Aorta (tissue), 5 donors: ENCODE measurements at regions not wholly inside any gene's neighbourhood (a gene's known extent, or its start where the extent isn't known, plus 50 kb on each side); places are given as distances from the start of the nearest gene placed in this dataset.
"Not testable (repeated sequence)": the region's sequence is repeated elsewhere in the genome, so short reads cannot be mapped to it uniquely, and the experiment has no call there.

ENCODE experiments used
- ATAC-seq: fragments of 200-7000 bp; cut with Tn5 transposase; one replicate; pipeline ENCODE4 v1.9.1; 2022; ENCODE audit warnings: moderate library complexity; ENCODE audit not compliant: low FRiP score
- DNase-seq, 2 donors: peaks; one replicate each; pipeline ENCODE4 v3.0.0-alpha.2; 2020
- H3K27ac ChIP-seq, 2 donors: one replicate each; pipeline ENCODE4 v1.5.1; 2013; ENCODE audit warnings: low read length in 2 of 2, mild to moderate bottlenecking in 2 of 2, moderate library complexity in 2 of 2, control low read depth in 1 of 2, inconsistent platforms in 1 of 2, low read depth in 1 of 2
- H3K27me3 ChIP-seq, 2 donors: one replicate each; pipeline ENCODE4 v1.6.1; 2013; ENCODE audit warnings: control low read depth in 1 of 2, low read length in 1 of 2, mild to moderate bottlenecking in 1 of 2, moderate library complexity in 1 of 2; ENCODE audit not compliant: insufficient read depth in 2 of 2, control insufficient read depth in 1 of 2
- H3K36me3 ChIP-seq, 2 donors: one replicate each; pipeline ENCODE4 v1.6.1; 2013; ENCODE audit warnings: control low read depth in 1 of 2, low read length in 1 of 2, mild to moderate bottlenecking in 1 of 2; ENCODE audit not compliant: insufficient read depth in 2 of 2, control insufficient read depth in 1 of 2
- H3K4me1 ChIP-seq, 2 donors: one replicate each; pipeline ENCODE4 v1.6.1; 2013; ENCODE audit warnings: low read length in 2 of 2, control low read depth in 1 of 2, mild to moderate bottlenecking in 1 of 2, moderate library complexity in 1 of 2; ENCODE audit not compliant: insufficient read depth in 2 of 2, control insufficient read depth in 1 of 2
- H3K4me3 ChIP-seq, 2 donors: one replicate each; pipeline ENCODE4 v1.5.1; 2013; ENCODE audit warnings: low read length in 2 of 2, control low read depth in 1 of 2, mild to moderate bottlenecking in 1 of 2
- H3K9me3 ChIP-seq: one replicate; pipeline ENCODE4 v1.6.1; 2013; ENCODE audit warnings: mild to moderate bottlenecking, low read length; ENCODE audit not compliant: control insufficient read depth
- WGBS, 2 donors: extraction: QIAGEN DNeasy Blood & Tissue Kit; methylation state at CpG; one replicate each; pipeline ENCODE4 v1.1.7; 2013; 5-methylcytosine and 5-hydroxymethylcytosine counted together
- intact Hi-C, 2 donors: fragments of 100-400 bp; cut with DNase I; formaldehyde crosslinking; loops; one replicate each; pipeline versions ENCODE4 v1.14.2 to v1.15.0; 2022
- donor health status: healthy with polysubstance abuse.
- donor health status: Bipolar disorder and iron deficiency.
- donor health status: DM: no; HTN: no; CAD: no.
- donor health status: DM: no; HTN: no; CAD: no.
- donor health status: DM: yes; HTN: yes; CAD: no.

DNA sequence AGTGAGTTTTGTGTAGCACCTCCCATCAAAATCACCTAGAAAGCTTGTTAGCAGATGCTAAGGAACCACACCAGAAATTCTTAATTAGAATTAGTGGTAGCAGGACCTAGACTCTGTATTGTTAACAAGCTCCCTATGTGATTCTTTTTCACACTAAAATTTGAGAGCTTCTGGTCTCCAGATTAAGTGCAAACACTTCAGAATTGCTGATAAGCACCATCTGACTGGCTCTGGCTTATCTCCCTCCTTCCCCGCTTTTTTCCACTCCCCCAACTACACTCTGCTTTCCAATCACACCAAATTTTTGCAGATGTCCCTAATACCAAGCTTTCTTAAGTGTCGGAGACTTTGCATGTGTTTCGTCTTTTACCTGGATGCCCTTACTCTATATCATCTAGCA, 410.1 kb upstream of the DPH6 start:
- 59 to 61% methylated on average over 3 of the region's 3 CpGs for WGBS, 2 donors
- Histone ChIP-seq H3K27ac (no peak overlapping the region), H3K4me3 (no peak overlapping the region), H3K27me3 (no peaks in the 10 kb centered on the region), H3K9me3 (no peaks in the 10 kb centered on the region), H3K36me3 (no peaks in the 10 kb centered on the region), H3K4me1 (peaks cover 0 to 3% of the 10 kb centered on the region in 2 donors)
- ATAC-seq = no peak
- intact Hi-C loops = no loop called here
- no peak for DNase-seq

- Histone ChIP-seq H3K4me3 (no peak overlapping the region), H3K27me3 (no peaks in the 10 kb centered on the region), H3K4me1 (peaks cover 0 to 3% of the 10 kb centered on the region in 2 donors), H3K36me3 (no peaks in the 10 kb centered on the region), H3K9me3 (no peaks in the 10 kb centered on the region), H3K27ac (no peak overlapping the region)
- WGBS, 2 donors = 21 to 33% methylated on average over 2 of the region's 2 CpGs
- ATAC-seq = no peak
- intact Hi-C loops = no loop called here
- no peak for DNase-seq
Observed at GRCh38 chr15:35958021-35958420, 412.1 kb upstream of the DPH6 start.

DNA sequence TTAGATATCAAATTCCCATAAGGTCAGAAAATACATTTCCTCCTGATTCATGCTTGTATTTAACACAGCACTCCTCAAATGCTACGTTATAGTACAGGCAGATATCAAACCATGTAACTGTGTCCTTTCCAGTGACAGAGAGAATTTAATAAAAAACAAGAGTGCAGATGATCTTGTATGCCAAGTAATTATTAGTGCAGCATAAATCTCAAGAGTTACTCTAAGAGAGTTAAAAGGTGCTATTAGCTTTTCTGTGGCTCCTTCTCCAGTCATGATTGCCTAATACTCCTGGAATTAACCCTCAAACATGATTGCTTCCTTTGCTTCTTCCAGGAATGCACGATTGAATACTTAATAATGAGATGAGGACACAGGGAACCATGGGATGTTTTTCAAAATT, 413.0 kb upstream of the DPH6 start:
- Histone ChIP-seq H3K4me3 (no peak overlapping the region), H3K27ac (no peak overlapping the region), H3K36me3 (no peaks in the 10 kb centered on the region), H3K9me3 (no peaks in the 10 kb centered on the region), H3K27me3 (no peaks in the 10 kb centered on the region), H3K4me1 (peaks cover 0 to 3% of the 10 kb centered on the region in 2 donors)
- intact Hi-C loops = no loop called here
- no peak for DNase-seq
- no peak for ATAC-seq
- WGBS, 2 donors = 33 to 34% methylated on average over 2 of the region's 2 CpGs

GRCh38 chr15:35963326-35963725, 417.4 kb upstream of the DPH6 start:
- intact Hi-C loops = no loop called here

GRCh38 chr15:35966781-35967180, 420.8 kb upstream of the DPH6 start:
- intact Hi-C loops = no loop called here
- Histone ChIP-seq H3K9me3 (no peaks in the 10 kb centered on the region), H3K27ac (no peak overlapping the region), H3K36me3 (no peaks in the 10 kb centered on the region), H3K4me1 (no peaks in the 10 kb centered on the region), H3K4me3 (no peak overlapping the region), H3K27me3 (no peaks in the 10 kb centered on the region)
- WGBS, 2 donors = 79 to 83% methylated on average over 2 of the region's 2 CpGs
- ATAC-seq = no peak
- DNase-seq = no peak

More at GRCh38 chr15:35963326-35963725, 417.4 kb upstream of the DPH6 start:
- H3K27me3 ChIP-seq = no peaks in the 10 kb centered on the region
- no peaks in the 10 kb centered on the region for H3K36me3 ChIP-seq
- H3K4me1 ChIP-seq = peaks cover 0 to 3% of the 10 kb centered on the region in 2 donors
- DNase-seq = no peak
- no peak overlapping the region for H3K4me3 ChIP-seq
- H3K9me3 ChIP-seq = no peaks in the 10 kb centered on the region
- WGBS, 2 donors = 65 to 77% methylated on average over 2 of the region's 2 CpGs
- no peak for ATAC-seq
- H3K27ac ChIP-seq = no peak overlapping the region

- H3K4me1 ChIP-seq, H3K4me3 ChIP-seq, intact Hi-C loops, H3K36me3 ChIP-seq, ATAC-seq, H3K9me3 ChIP-seq, H3K27ac ChIP-seq, H3K27me3 ChIP-seq: not testable (repeated sequence)
- 93 to 94% methylated on average over 17 of the region's 17 CpGs for WGBS, 2 donors
- peak in 1 of 2 donors; percentile 52 for DNase-seq
Observed at GRCh38 chr15:35967968-35968367, 422.0 kb upstream of the DPH6 start.

GRCh38 chr15:35973029-35973428, 427.1 kb upstream of the DPH6 start:
- WGBS, 2 donors = 1 to 4% methylated on average over 1 of the region's 1 CpG
- H3K4me3 ChIP-seq = no peak overlapping the region
- no peaks in the 10 kb centered on the region for H3K36me3 ChIP-seq
- H3K27me3 ChIP-seq = no peaks in the 10 kb centered on the region
- H3K27ac ChIP-seq = peak overlapping the region in 1 of 2 donors; percentile 67
- DNase-seq = no peak
- H3K4me1 ChIP-seq = peaks cover 0 to 4% of the 10 kb centered on the region in 2 donors
- intact Hi-C loops = no loop called here
- ATAC-seq = no peak
- H3K9me3 ChIP-seq = no peaks in the 10 kb centered on the region

DNA sequence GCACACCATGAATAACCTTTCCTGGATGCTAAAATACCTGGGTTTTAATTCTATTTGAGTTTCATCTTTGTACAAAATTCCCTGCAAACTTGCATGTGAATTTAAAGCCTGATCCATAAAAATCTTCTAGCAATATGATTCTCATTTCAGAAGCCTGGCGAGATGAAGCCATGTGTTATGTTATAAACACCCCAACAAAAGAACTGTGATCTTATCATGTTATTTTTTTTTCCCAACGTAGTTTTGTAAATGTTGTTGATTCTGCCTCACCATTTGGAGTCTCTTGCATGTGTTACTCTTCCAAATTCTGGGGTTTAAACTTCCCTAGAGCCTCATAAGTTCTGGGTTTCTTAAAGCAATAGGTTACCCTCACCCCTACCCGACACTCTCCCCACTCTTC, 428.1 kb upstream of the DPH6 start:
- intact Hi-C loops = no loop called here
- Histone ChIP-seq H3K27me3 (no peaks in the 10 kb centered on the region), H3K9me3 (no peaks in the 10 kb centered on the region), H3K4me1 (peaks cover 0 to 4% of the 10 kb centered on the region in 2 donors), H3K4me3 (no peak overlapping the region), H3K27ac (no peak overlapping the region), H3K36me3 (no peaks in the 10 kb centered on the region)
- WGBS, 2 donors = 47 to 53% methylated on average over 3 of the region's 3 CpGs
- ATAC-seq = no peak
- no peak for DNase-seq

DNA sequence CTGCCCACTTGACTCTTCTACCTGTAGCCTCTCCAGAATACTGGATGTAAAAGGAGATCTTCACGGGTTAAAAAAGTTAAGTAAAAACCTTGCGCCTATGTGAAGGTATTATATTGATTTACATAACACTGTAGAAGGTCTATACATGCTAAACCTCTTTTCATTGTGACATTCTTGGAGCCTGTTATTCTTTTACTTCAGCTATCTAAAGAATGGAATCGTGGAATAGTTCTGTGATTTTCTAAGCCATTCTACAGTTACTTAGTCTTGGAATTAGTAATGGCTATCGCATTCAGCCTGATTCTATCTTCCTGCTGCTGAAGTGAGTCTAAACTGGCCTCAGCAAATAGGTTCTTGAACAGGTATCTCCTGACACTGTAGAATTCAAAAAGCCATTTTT, 430.0 kb upstream of the DPH6 start:
- WGBS, 2 donors = 86 to 93% methylated on average over 4 of the region's 4 CpGs
- no peaks in the 10 kb centered on the region for H3K27me3 ChIP-seq
- no peaks in the 10 kb centered on the region for H3K36me3 ChIP-seq
- no peak overlapping the region for H3K27ac ChIP-seq
- H3K4me1 ChIP-seq = peaks cover 0 to 4% of the 10 kb centered on the region in 2 donors
- no peak for ATAC-seq
- no peak for DNase-seq
- H3K4me3 ChIP-seq = no peak overlapping the region
- no peaks in the 10 kb centered on the region for H3K9me3 ChIP-seq
- intact Hi-C loops = no loop called here
